GM13976 (cell line): ENCODE measurements at regions not wholly inside any gene's neighbourhood (a gene's known extent, or its start where the extent isn't known, plus 50 kb on each side); places are given as distances from the start of the nearest gene placed in this dataset.

Experiments
- DNase-seq: peaks from one replicate; pipeline ENCODE4 v3.0.0; 2012; ENCODE audit warnings: low spot score
- in situ Hi-C: fragments of 300-500 bp; cut with MboI; formaldehyde crosslinking; loops from one replicate; pipeline ENCODE4 v1.12.0; 2022; ENCODE audit warnings: low sequenced_read_pairs, mixed read lengths, inconsistent platforms; ENCODE audit not compliant: unreplicated experiment
- TF ChIP-seq, protein P1 (sequence below): IDR thresholded peaks from 2 replicates; pipeline ENCODE4 v1.5.1; 2012; ENCODE audit warnings: borderline replicate concordance, mild to moderate bottlenecking; ENCODE audit not compliant: insufficient read depth; ENCODE audit errors: extremely low read depth, missing control alignments, control extremely low read depth

DNA sequence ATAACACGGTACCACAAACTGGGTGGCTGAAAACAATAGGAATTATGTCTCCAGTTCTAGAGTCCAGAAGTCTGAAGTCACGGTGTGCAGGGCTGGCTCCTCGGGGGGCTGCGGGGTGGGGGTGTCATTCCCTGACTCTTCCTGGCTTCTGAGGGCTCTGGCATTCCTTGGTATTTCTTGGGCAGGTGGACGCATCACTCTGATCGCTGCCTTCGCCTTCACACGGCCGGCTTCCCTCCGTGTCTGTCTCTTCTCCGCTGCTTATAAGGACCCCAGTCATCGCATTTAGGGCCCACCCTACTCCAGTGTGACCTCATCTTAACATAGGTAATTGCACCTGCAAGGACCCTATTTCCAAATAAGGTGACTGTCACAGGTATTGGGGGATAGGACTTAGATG lies 134.6 kb downstream of the CPZ start:
- no peak for DNase-seq
- in situ Hi-C loops = no loop called here
- TF ChIP-seq, protein P1, sequence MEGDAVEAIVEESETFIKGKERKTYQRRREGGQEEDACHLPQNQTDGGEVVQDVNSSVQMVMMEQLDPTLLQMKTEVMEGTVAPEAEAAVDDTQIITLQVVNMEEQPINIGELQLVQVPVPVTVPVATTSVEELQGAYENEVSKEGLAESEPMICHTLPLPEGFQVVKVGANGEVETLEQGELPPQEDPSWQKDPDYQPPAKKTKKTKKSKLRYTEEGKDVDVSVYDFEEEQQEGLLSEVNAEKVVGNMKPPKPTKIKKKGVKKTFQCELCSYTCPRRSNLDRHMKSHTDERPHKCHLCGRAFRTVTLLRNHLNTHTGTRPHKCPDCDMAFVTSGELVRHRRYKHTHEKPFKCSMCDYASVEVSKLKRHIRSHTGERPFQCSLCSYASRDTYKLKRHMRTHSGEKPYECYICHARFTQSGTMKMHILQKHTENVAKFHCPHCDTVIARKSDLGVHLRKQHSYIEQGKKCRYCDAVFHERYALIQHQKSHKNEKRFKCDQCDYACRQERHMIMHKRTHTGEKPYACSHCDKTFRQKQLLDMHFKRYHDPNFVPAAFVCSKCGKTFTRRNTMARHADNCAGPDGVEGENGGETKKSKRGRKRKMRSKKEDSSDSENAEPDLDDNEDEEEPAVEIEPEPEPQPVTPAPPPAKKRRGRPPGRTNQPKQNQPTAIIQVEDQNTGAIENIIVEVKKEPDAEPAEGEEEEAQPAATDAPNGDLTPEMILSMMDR = no peak

DNA sequence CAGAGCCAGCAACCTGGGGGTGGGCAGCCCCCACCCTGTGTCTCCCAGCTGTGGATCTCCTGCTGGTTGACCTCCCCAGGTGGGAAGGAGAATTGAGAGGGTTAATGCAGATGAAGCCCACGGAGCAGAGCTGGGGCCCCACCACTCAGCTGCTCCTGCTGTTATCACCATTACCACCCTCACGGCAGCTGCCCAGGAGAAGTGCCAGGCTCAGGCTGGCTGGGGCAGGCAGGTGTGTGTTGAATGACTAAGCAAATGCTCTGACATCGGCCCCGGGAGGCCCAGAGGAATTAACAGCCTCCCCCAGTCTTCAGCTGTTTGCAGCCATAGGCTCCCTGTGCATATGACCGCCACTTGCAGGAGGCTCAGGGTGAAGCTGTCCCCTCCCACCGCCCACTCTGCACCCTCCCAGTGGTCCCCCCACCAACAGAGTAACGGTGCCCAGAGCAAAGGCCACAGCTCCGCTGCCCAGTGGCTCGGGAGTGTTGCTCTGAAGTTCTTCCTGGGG lies 133.8 kb downstream of the CPZ start:
- TF ChIP-seq, protein P1 = no peak
- DNase-seq = no peak
- in situ Hi-C loops = no loop called here

DNA sequence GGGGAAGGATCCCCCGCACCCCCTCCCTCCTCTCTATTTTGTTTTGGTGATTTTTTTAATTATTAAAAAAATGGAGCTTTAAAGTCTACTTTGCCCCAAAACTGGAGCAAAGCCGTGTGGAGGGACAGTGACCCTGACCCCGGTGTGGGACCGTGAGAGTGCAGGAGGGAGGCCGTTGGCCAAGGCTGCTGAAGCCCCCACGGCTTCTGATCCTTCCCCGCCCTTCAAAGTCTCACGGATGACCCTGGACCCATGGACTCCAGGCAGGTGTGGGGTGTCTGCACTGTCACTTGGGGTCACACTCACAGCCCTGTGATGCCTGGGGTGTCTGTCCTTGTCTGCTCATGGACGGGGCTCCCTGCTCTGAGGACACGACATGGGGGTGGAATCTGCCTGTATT lies 133.3 kb downstream of the CPZ start:
- in situ Hi-C loops = no loop called here
- DNase-seq = no peak
- TF ChIP-seq, protein P1 = no peak

DNA sequence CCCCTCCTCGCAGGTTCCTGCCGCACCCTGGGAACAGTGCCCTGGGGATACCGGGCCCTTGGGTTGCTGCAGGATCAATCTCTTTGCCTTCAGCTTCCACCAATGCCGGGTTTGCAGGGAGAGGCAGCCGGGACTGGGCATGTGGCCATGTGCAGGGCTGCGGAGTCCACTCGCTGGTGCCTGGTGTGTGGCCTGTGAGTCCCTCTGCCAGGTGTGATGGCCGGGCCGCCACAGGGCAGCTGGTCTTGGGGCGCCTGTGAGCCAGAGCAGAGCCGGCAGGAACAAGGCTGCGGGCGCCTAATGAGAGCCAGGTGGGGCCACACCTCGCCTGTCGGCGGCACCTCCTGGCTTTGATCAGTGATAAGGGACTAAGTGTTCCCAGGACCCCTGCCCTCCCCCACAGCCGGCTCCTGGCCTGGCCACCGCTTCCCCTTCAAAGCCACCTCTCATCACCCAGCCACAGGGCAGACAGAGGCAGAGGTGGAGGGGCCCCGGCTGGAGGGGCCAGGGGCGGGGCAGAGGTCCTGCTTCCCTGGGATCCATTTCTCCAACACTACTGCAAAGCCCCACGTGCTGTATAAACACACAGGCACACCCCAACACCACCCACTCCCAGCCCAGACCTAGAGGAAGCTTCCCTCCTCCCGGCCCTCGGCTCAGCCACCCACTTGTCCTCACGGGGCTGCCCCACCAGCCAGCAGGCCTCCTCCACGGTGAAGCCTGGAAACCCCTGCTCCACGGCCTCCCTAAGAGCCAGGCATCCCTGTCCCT lies 132.7 kb downstream of the CPZ start:
- in situ Hi-C loops = no loop called here
- TF ChIP-seq, protein P1 = no peak
- DNase-seq = no peak

DNA sequence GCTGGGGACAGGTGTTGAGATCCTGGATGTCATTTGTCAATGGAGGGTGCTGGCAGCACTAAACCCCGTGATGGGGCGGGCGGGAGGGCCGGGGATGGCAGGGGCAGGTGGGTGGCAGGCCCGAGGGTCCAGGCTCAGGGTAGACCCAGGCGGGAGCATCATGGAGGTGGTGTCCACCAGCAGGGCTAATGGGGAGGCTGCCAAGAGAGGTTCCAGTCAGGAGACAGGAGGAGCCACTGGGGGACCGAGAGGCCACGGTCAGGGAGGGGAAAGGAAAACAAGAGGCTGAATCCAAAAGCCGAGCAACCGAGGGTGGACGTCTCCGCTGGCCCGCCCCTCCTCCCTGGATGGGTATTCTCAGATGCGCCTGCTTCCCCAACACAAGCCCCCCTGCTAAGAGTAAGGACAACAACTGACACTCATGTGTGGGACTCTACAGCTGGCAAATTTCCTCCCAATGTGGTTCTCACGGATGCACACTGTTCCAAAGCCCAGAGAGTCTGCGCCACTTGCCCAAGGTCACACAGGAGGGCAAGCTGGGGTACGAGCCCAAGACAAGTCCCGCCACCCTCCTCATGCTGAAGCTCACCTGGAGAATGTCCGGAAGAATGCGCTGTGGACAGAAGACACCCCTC lies 132.0 kb downstream of the CPZ start:
- TF ChIP-seq, protein P1 = no peak
- in situ Hi-C loops = no loop called here
- DNase-seq = no peak

DNA sequence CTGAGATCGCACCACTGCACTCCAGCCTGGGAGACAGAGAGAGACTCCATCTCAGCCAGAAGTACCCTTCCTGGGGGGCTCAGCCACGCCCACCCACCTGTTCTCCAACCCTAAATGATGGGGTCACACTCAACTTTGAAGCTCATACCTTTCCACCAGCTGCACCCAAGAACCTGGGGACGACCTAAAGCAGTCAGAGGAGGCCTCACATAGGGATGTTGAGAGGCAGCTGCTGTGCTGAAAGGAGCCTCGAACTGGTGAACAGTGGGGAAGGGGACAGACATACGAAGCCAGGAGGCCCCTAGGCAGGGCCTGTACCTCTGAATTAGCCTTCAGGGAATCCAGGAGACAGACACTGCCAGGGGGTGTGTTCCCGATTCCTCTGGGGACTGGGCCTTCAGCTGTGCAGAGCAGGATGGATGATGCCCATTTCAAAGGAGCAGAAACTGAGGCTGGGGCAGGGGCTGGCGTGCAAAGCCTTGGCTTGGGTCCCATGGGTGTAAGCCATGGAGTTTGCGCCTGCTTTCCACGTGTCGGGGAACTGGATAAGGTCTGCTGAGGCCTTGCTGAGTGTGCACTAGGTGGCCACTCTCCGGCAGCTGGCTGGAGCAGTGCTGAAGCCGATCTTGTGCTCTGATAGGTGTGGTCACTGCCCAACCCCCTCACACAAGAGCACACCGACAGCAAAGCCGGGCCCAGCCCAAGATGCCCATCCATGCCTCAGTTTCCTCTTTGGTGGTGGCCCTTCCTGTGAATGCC lies 130.8 kb downstream of the CPZ start:
- in situ Hi-C loops = no loop called here
- no peak for DNase-seq
- TF ChIP-seq, protein P1 = no peak
